ENCODE measurements at regions not wholly inside any gene's neighbourhood (a gene's known extent, or its start where the extent isn't known, plus 50 kb on each side); places are given as distances from the start of the nearest gene placed in this dataset.
"Not testable (repeated sequence)": the region's sequence is repeated elsewhere in the genome, so short reads cannot be mapped to it uniquely, and the experiment has no call there.

DNA sequence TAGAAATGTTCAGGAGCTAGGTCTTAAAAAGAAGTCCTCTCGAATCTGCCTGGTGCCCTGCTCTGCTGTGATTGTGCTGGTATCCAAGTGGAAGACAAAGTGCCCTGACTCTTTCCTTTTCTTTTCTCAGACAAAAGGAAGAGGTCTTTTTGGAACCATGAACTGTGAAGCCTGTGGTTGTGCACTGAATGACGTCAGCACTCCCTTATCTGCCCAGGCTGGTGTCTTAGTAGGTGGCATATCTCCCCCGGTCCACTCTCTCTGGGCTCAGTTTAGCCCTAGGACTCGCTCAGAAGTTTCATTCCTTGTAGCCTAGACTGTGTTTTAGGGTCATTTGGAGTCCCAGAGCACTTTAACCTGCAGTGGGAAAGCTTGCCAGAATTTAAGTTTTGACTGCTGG, 400.3 kb upstream of the CT83 start:
- DNase-seq (ENCODE audit: low spot score): no peak

DNA sequence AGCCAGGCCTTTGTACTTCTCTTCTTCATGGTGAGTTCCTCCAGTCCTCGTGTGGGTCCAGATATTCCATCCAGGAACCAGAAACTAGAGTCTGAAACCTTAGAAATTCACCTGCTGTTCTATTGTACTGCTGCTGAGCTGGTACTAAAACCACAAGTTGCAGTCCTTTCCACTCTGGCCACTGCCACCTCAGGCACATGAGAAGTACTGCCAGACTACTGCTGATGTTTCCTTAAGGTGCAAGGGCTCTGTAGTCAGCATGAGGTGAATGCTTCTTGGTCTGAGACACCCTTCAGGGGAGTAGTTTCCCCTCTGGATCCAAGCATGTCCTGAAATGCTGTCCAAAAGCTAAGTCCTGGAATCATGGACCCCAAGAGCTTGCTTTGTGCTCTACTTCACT, 399.6 kb upstream of the CT83 start:
- no peak for DNase-seq (ENCODE audit: low spot score)

DNA sequence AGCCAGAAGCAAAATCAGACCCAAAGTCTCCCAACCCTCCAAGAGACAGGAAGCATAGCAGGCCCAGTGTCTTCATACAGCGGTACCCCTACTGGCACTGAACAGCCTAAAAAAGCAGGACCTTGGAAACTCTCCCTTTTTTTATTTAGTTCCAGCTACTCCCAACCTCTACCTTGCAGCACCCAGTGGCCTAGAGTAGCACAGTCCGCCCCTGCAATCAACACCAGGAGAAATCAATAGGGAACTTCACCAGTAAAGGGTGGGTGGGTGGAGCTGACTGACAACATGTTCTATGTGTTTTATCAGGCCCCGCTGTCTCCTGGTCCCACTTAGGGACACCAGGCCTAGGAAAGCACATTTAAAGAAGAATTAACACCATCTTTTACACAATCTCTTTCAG, 378.5 kb upstream of the CT83 start:
- no peak for DNase-seq (ENCODE audit: low spot score)

DNA sequence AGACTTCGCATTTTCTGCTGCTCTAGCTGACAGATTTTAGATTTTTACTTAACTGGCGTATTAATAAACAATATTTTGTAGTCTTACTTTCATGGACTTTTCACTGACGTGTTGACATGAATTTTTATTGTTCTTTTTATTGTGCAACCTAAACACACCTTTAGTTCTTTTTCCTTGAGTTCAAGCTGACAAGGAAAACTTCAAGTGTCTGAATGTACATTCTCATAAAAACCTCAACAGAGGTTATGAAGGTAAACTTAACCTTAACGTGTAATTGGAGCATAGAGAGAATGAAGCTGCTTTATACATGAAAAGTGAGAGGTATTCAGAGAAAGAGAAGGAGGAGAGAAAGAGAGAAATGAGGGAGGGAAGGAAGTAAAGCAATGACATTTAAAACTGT, 364.3 kb upstream of the CT83 start:
- DNase-seq (ENCODE audit: low spot score): no peak

DNA sequence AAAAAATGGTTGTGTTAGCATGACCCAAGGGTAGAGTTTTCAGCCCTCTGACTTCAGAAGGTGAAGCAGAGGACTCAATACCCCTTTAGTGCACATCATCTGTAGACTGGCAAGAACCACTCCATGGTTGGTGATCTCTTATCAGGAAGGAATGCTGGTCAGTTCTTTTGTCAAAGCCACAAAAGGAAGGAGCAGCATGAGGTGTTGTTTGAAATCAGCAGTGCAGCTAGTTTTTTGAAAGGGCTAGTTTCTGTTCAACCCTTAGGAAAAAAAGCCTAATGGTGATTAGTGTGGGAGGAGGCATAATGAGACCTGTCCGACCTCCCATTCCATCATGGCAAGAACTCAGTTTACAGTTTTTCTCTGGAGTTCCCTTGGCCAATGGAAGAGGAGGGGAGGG, 362.0 kb upstream of the CT83 start:
- DNase-seq (ENCODE audit: low spot score): no peak

DNA sequence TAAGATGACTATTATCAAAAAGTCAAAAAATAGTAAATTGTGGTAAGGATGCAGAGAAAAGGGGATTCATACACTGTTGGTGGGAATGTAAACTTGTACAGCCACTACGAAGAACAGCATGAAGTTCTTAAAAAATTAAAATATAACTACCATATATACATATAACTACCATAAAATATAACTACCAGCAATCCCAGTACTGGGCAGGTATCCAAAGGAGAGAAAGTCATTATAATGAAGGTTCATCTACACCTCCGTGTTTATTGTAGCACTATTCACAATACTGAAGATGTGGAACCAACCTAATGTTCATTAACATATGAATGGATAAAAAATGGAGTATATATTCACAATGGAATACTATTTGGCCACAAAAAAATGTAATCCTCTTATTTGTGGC, 360.9 kb upstream of the CT83 start:
- DNase-seq (ENCODE audit: low spot score): no peak

DNA sequence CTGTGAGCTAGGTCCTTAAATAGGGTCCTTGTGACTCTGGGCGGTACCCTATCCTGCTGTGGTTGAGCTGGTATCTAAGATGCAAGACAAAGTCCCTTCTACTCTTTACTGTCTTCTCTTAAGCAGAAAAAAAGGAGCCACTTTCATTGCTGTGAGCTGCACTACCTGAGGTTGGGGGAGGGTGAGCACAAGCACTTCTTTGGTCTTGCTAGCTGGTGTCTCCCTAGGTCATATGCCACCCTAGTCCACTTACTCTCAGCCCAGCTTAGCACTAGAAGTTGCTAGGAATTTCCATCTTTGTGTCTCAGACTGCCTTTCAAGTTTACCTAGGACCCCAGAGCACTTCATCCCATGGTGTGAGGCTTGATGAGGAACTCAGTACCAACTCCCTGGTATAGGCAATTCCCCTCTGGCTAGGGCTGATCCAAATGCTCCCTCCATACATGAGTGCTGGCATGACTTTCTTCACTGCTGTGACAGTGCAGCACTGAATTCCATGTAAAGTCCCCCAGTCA, 343.6 kb upstream of the CT83 start:
- DNase-seq (ENCODE audit: low spot score): no peak

DNA sequence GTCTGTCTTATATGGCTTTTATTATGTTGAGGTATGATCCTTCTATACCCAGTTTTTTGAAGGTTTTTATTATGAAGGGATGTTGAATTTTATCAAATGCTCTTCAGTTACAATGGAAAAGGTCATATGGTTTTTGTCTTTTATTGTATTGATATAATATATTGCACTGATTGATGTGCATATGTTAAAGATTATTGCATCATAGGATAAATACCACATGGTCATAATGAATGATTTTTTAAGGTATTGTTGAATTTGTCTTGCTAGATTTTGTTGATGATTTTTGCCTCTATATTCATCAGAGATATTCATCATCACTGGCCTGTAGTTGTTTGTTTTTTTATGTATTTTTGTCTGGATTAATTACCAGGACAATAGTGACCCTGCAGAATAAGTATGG, 339.2 kb upstream of the CT83 start:
- no peak for DNase-seq (ENCODE audit: low spot score)

DNA sequence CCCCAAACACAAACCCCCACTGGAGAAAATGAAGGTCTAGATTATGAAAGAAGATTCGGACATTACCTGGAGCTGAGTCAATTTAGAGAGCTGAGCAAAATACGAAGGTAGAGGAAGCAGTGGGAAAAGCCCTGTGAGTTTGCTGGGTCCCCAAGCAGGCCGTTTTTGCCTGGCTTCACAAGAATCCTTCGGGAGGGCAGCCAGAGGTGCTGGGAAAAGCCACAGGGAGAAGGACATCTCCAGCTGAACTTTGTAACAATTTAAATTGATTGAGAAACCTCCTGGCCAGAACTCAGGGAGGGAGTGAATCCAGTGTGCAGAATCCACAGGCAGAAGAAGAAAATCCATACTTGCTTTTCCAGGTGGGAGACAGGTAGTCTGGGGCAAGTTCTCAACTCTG, 319.1 kb upstream of the CT83 start:
- no peak for DNase-seq (ENCODE audit: low spot score)

DNA sequence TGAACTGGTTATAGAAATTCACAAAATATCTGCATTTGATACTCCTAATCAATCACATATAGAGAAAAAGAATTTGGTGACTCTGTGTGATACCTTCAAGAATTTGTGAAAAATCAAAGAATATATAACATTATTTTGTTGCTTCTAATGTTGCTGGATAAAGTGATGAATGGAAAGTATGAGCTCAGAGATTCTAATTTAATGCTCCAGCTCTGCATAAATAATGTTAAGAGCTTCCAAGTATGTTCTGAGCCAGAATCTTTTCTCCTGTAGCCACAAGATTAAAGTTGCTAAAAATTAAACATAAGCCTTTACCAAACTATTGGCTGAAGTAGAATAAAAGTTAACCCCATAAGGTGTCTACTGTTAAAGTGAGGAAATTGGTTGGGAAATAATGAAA, 294.7 kb upstream of the CT83 start:
- no peak for DNase-seq (ENCODE audit: low spot score)

DNA sequence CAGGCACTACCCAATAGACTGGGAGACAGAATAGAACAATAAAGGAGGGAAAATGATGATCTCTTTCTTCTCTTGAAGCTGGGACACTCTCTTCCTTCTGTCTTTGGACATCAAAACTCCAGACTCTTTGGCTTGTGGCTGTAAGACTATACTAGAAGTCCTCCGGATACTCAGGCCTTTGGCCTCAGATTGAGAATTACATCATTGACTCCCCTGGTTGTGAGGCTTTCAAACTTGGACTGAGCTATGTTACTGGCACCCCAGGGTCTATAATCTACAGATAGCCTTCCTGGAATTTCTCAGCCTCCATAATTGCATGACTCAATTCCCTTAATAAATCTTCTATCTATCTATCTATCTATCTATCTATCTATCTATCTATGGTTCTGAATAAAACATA, 294.2 kb upstream of the CT83 start:
- DNase-seq (ENCODE audit: low spot score): no peak

DNA sequence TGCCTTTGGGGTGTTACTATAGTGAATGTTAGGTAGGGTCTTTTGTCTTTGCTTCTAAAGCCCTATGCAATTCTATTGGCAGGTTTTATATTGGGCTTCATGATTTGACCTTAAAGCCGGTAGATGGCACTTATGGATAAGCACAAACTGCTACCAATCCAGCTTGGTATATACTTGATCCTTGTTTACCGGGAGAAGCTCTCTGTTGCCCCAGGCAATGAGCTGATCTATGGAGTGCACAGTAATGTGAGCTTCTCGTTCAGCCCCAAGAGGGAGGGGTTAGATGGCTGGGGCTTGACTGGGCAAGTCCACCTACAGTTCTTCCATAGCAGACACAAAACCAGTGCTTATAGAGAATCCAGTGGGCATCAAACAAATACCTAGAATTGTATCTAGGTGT, 287.2 kb upstream of the CT83 start:
- DNase-seq (ENCODE audit: low spot score): no peak

DNA sequence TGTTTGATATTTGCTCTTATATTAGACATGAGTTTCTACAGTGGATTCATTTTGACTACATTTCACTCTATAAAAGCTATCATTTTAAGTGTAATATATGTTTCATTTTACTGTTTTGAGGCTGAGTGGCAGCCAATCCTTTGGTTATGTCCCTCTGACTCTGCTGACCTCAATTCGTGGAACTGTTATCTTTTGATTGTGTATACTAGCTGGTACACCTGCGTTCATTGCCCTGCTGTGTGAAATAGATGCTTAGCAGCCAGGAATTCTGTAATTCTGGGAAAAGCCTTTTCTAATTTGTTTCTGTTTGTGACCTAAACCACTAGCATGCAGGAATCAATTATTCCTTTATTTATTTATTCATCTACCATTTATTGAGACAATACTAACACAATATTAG, 269.4 kb upstream of the CT83 start:
- no peak for DNase-seq (ENCODE audit: low spot score)

DNA sequence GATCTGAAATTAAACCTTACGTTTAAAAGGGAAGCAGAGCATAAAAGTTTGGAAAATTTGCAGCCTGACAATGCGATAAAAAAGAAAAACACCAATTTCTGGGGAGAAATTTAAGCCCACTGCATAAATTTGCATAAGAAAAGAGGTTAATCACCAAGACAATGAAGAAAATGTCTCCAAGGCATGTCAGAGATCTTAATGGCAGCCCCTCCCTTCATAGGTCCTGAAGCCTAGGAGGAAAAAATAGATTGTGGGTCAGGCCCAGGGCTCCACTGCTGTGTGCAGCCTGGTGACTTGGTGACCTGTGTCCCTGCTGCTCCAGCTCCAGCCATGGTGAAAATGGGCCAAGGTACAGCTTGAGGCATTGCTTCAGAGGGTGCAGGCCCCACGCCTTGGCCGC, 264.0 kb upstream of the CT83 start:
- DNase-seq (ENCODE audit: low spot score): no peak

DNA sequence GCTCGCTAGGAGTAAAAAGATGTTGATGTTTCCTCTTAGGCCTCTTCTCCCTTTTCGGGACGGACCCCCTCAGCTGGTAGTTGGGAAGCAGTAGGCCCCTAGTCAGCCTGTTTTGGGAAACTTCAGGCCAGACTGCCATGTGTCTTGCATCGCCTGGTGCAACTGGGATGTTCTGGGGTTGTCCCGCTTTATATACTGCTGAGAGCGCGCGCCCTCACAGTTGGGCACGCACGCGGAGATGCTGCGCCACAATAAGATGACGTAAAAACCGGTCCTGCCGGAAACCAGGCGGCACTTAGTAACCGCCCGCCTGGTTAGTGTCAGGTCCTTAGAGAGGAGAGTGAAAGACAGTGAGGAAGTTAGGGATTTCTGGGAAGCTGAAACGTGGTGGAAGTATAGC, 231.3 kb upstream of the CT83 start:
- DNase-seq (ENCODE audit: low spot score): no peak

DNA sequence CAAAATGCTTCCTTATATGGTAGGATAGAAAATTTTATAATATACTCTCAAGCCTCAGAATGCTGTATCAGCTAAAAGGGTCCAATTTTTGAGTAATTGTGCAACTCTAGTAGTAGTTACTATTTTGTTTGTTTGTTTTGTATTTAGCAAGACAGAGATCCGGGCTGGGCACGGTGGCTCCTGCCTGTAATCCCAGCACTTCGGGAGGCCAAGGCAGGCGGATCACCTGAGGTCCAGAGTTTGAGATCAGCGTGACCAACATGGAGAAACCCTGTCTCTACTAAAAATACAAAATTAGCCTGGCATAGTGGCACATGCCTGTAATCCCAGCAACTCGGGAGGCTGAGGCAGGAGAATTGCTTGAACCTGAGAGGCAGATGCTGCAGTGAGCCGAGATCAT, 216.8 kb upstream of the CT83 start:
- not testable (repeated sequence) for DNase-seq (ENCODE audit: low spot score)

DNA sequence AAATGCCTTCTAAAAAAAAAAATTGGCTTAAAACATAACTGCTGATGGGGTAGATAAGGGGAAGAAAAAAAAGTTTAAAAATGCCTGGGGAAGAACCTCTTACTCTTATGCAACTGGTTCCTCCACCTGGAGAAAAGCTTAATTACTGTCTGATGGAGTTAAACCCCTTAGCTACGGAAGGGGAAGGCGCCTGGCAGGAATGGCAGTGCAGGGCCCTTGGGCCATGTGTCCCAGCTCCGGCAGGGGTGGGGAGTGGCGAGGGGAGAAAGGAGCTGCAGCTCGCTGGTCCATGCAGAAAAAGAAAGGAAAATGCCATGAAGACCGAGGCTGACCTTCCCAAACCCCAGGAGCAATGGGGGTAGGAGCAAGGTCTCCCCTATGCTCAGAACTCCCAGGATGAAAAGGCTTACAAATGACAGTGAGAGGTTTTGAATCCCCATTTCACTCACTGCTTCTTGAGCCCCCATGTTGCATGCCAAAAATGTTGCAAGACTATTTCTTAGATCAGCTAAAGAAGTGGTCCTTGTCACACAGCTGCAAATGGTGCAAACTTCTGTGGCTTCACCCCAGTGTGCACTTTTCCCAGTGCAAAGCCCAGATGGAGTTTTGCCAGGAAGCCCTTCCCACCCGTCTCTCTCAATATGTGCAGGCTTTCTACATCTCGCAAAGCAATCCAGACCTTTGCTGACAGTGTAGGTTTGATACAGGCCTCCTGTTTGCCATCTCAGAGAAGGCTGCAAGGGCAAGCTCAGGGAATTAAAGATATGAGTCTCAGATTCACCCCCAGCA, 204.8 kb upstream of the CT83 start:
- DNase-seq (ENCODE audit: low spot score): no peak

DNA sequence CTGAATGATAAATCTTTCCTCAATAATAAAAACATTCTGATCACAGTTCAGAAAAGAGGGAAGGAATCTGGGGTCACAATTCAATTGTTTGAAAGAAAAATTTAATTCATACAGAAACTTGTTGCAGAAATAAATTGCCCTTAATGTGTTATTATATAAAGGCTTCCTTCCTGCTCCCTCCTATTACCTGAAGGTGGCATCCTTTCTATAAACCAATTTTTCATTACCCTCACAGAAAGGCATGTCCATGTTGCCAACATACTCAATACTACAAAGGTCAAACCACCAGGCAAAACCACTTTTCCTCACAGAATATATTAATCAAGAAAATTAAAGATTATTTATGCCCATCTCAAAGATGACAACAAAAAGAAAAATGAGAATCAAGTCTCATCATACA, 194.3 kb upstream of the CT83 start:
- DNase-seq (ENCODE audit: low spot score): no peak

DNA sequence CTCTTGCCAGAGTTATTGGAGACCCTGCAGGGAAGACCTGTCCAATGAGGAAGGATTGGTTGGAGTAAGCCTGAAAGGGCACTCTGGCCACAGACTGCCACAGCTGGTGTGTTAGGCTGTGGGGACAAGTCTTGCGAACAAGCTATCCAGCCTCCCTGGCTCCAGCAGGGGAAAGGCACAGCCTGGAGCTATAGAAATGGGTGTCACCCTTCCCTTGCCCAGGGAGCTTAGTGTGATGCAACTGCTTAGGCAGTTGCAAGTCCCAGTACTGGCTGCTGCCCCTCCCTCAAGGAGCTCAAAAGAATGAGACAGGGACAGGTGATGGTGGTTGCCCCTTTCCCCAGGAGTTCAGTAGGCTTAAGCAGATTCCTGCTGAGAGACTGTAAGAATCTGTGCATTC, 165.7 kb upstream of the CT83 start:
- DNase-seq (ENCODE audit: low spot score): no peak

DNA sequence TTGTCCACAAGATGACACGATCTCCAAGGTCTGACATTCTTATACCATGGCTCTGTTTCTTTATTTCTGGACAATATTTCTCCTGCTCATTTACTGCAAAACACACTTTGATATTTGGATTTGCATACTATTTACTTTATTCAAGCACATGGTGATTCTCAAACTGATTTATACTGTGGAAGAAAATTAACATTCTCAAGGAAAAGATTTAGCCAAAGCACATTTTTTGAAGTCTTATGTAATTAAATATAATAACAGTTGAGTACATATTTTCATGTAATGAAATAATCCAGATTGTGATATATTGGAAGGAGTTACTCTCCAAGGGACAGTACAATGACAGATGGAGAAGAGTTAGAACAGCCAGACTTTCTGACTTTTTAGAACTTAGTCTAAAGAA, 155.8 kb upstream of the CT83 start:
- no peak for DNase-seq (ENCODE audit: low spot score)

DNA sequence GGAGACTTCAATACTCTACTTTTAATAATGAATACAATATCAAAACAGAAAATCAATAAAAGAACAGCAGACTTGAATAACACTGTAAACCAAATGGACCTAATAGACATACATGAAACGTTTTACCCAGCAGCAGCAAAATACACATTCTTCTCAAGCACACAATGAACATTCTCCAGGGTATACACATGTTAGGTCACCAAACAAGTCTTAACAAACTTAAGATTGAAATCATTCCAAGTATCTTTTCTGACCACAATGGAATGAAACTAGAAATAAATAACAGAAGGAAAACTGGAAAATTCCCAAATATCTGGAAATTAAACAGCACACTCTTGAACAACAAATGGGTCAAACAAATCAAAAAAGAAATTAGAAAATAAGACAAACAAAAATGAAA, 145.0 kb upstream of the CT83 start:
- no peak for DNase-seq (ENCODE audit: low spot score)

DNA sequence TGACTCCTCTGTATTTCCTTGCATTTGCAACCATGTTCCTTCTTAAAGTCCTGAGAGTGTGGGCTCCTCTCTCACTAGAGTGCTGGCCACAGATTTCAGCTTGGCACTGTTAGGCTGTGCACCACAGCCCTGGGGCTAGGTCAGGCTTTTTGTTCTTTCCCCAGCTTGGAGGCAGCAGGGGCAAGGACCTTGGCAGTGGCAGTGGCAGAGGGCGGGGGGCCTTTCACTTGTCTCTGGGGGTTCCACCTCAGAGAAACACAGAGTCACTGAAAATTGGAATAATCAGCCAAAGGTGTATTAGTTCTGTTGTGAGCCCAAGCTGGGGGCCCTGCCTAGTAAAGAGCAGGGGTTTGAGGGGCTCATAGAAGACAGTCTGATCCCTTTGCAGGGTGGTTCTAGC, 142.8 kb upstream of the CT83 start:
- no peak for DNase-seq (ENCODE audit: low spot score)

DNA sequence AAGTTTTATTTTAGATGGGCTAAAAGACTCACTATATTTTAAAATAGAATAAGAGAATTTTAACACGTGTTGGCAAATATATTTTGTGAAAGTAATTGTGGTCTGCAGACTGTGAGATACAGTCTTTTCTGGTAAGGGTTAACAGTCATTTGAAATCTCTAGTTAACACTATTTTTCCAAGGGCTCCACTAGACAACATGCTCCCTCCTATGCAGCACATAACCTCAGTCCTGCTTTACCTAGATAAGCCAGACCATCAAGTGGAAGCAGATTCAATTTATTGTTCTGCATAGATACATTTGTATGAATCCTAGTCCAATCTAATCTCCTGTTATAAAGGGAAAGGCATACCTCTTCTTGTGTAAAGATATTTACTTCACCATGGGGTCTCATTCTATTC, 133.2 kb upstream of the CT83 start:
- DNase-seq (ENCODE audit: low spot score): no peak
